GM12892 (cell line): ENCODE measurements at regions not wholly inside any gene's neighbourhood (a gene's known extent, or its start where the extent isn't known, plus 50 kb on each side); places are given as distances from the start of the nearest gene placed in this dataset.

ENCODE experiments used
- POLR2A ChIP-seq: IDR thresholded peaks from 2 replicates; pipeline ENCODE4 v1.6.1; 2011; ENCODE audit warnings: low read depth, low read length, control low read depth
- POLR2AphosphoS5 ChIP-seq: IDR thresholded peaks from 2 replicates; pipeline ENCODE4 v1.6.1; 2011; ENCODE audit warnings: low read depth, low read length, control low read depth

DNA sequence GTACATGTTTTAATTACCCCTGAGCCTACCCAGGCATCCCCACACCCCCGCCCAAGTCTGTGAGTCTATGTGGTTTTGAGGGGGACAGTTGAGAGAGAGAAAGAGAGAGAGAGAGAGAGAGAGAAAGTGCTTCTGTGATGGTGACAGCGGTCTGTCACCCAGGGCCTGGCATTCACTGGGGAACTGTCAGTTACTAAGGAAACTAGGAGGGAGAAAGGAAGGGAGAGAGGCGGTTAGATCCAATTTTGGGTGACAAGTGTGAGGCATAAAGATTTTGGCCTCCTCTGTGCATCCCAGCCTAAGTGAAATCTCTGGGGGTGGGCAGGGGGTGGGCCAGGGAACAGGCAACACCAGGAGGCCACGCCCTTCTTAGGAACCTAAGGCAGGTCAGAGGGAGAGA, 498.3 kb downstream of the BUD13 start:
- TF ChIP-seq POLR2A: no peak
- no peak for TF ChIP-seq POLR2AphosphoS5
